ENCODE measurements at regions not wholly inside any gene's neighbourhood (a gene's known extent, or its start where the extent isn't known, plus 50 kb on each side); places are given as distances from the start of the nearest gene placed in this dataset.

GRCh38 chr2:234305846-234306245 lies 191.0 kb downstream of the ARL4C start:
- no peak for TF ChIP-seq CTCF (optimal IDR thresholded peaks at IDR 0.05 in 1 of 3, IDR thresholded peaks at IDR 0.05 in 1 of 3, conservative IDR thresholded peaks at IDR 0.05 in 1 of 3; ENCODE audit: extremely low read depth in 1 of 3, insufficient read depth in 2 of 3, low read length in 3 of 3)
- no peak for TF ChIP-seq EZH2 (IDR thresholded peaks at IDR 0.05; ENCODE audit: low read length)
- Histone ChIP-seq H2AFZ (ENCODE audit: control insufficient read depth, low read length) (no peak overlapping the region), H3K4me2 (ENCODE audit: control insufficient read depth, extremely low read depth, insufficient read depth, low read depth, low read length) (peak overlapping the region; percentile 82), H3K9me3 (ENCODE audit: control insufficient read depth, low read depth, low read length) (peaks cover 3% of the 10 kb centered on the region), H3K4me3 (ENCODE audit: control insufficient read depth in 2 of 3, extremely low read depth in 1 of 3, insufficient read depth in 2 of 3, low read depth in 1 of 3, low read length in 3 of 3) (peak overlapping the region in 1 of 3 experiments; percentile 33), H3K9me1 (ENCODE audit: control insufficient read depth, extremely low read depth, insufficient read depth, low read length) (no peaks in the 10 kb centered on the region), H3K27me3 (ENCODE audit: control insufficient read depth, extremely low read depth, insufficient read depth, low read length) (no peaks in the 10 kb centered on the region), H3K9ac (ENCODE audit: control insufficient read depth, extremely low read depth, insufficient read depth, low read length) (peak overlapping the region; percentile 59), H3K36me3 (ENCODE audit: control insufficient read depth in 2 of 2, extremely low read depth in 1 of 2, insufficient read depth in 2 of 2, low read length in 2 of 2) (no peaks in the 10 kb centered on the region), H3K79me2 (ENCODE audit: control insufficient read depth, insufficient read depth, low read length) (no peaks in the 10 kb centered on the region), H3K27ac (ENCODE audit: control insufficient read depth, insufficient read depth, low read length) (peak overlapping the region; percentile 73), H3K4me1 (ENCODE audit: control insufficient read depth, extremely low read depth, insufficient read depth, low read length) (peaks cover 50% of the 10 kb centered on the region), H4K20me1 (ENCODE audit: control insufficient read depth, extremely low read depth, insufficient read depth, low read length) (no peaks in the 10 kb centered on the region)
- FAIRE-seq: no peak
- dilution Hi-C loops (cut with MboI; ENCODE audit: extremely low pct_ligation_motif_present, low sequenced_read_pairs): no loop called here
- DNase-seq (ENCODE audit: low read depth, low spot score): peak; percentile 65

GRCh38 chr2:234304950-234305349 lies 191.9 kb downstream of the ARL4C start:
- H3K4me3 ChIP-seq (ENCODE audit: control insufficient read depth in 2 of 3, extremely low read depth in 1 of 3, insufficient read depth in 2 of 3, low read depth in 1 of 3, low read length in 3 of 3): no peak overlapping the region
- H3K27me3 ChIP-seq (ENCODE audit: control insufficient read depth, extremely low read depth, insufficient read depth, low read length): no peaks in the 10 kb centered on the region
- H3K4me2 ChIP-seq (ENCODE audit: control insufficient read depth, extremely low read depth, insufficient read depth, low read depth, low read length): peak overlapping the region; percentile 82
- no peaks in the 10 kb centered on the region for H3K79me2 ChIP-seq (ENCODE audit: control insufficient read depth, insufficient read depth, low read length)
- H3K9me1 ChIP-seq (ENCODE audit: control insufficient read depth, extremely low read depth, insufficient read depth, low read length): no peaks in the 10 kb centered on the region
- peak overlapping the region; percentile 73 for H3K27ac ChIP-seq (ENCODE audit: control insufficient read depth, insufficient read depth, low read length)
- TF ChIP-seq EZH2 (IDR thresholded peaks at IDR 0.05; ENCODE audit: low read length) (no peak), CTCF (optimal IDR thresholded peaks at IDR 0.05 in 1 of 3, IDR thresholded peaks at IDR 0.05 in 1 of 3, conservative IDR thresholded peaks at IDR 0.05 in 1 of 3; ENCODE audit: extremely low read depth in 1 of 3, insufficient read depth in 2 of 3, low read length in 3 of 3) (no peak)
- H3K9me3 ChIP-seq (ENCODE audit: control insufficient read depth, low read depth, low read length): peaks cover 3% of the 10 kb centered on the region
- H3K4me1 ChIP-seq (ENCODE audit: control insufficient read depth, extremely low read depth, insufficient read depth, low read length): peaks cover 50% of the 10 kb centered on the region
- peak; percentile 82 for FAIRE-seq
- dilution Hi-C loops (cut with MboI; ENCODE audit: extremely low pct_ligation_motif_present, low sequenced_read_pairs): no loop called here
- H2AFZ ChIP-seq (ENCODE audit: control insufficient read depth, low read length): peak overlapping the region; percentile 63
- H3K36me3 ChIP-seq (ENCODE audit: control insufficient read depth in 2 of 2, extremely low read depth in 1 of 2, insufficient read depth in 2 of 2, low read length in 2 of 2): no peaks in the 10 kb centered on the region
- no peak for DNase-seq (ENCODE audit: low read depth, low spot score)
- peak overlapping the region; percentile 38 for H3K9ac ChIP-seq (ENCODE audit: control insufficient read depth, extremely low read depth, insufficient read depth, low read length)
- H4K20me1 ChIP-seq (ENCODE audit: control insufficient read depth, extremely low read depth, insufficient read depth, low read length): no peaks in the 10 kb centered on the region

Data from keratinocyte (primary cell).